ENCODE measurements at regions not wholly inside any gene's neighbourhood (a gene's known extent, or its start where the extent isn't known, plus 50 kb on each side); places are given as distances from the start of the nearest gene placed in this dataset.

GRCh38 chr1:157312082-157312812 lies 174.1 kb upstream of the ETV3 start:
- POLR2A ChIA-PET (ENCODE audit: unreplicated experiment), result no interaction called here

More at GRCh38 chr1:157312082-157312812, 174.1 kb upstream of the ETV3 start:
- DNase-seq (no peak), ATAC-seq (ENCODE audit: low read depth) (no peak)
- H2AFZ ChIP-seq (replicated peaks; ENCODE audit: low read length, poor library complexity), result no peak overlapping the region
- no TSS peak for BruUV-seq (replicated peaks)
- H2BK120ac ChIP-seq (ENCODE audit: low read depth, low read length), result no peak overlapping the region
- H3K4me2 ChIP-seq (ENCODE audit: low read depth, low read length), result no peak overlapping the region
- TF ChIP-seq CTCF (conservative IDR thresholded peaks at IDR 0.05; ENCODE audit: low read depth, low read length) (no peak), ELK1 (IDR thresholded peaks at IDR 0.05; ENCODE audit: borderline replicate concordance, low read depth, low read length) (no peak), POLR2A (IDR thresholded peaks at IDR 0.05; ENCODE audit: low read depth, low read length) (no peak), USF2 (IDR thresholded peaks at IDR 0.05; ENCODE audit: low read depth, low read length) (no peak), MXI1 (IDR thresholded peaks at IDR 0.05; ENCODE audit: borderline replicate concordance, low read depth, low read length) (no peak), RAD21 (IDR thresholded peaks at IDR 0.05; ENCODE audit: low read length) (no peak), MAFK (IDR thresholded peaks at IDR 0.05; ENCODE audit: low read depth, low read length) (no peak), MAZ (IDR thresholded peaks at IDR 0.05; ENCODE audit: borderline replicate concordance, low read depth, low read length) (no peak)
- in situ Hi-C loops (cut with MboI; ENCODE audit: low sequenced_read_pairs) (no loop called here), intact Hi-C loops (cut with micrococcal nuclease) (no loop called here), dilution Hi-C loops (cut with HindIII; ENCODE audit: low sequenced_read_pairs, unreplicated experiment) (no loop called here)
- no peak overlapping the region for H2AK5ac ChIP-seq (ENCODE audit: low read depth, low read length)
- no peak overlapping the region for H4K91ac ChIP-seq (ENCODE audit: insufficient read depth, low read depth, low read length)
- no peak overlapping the region for H4K5ac ChIP-seq (ENCODE audit: low read depth, low read length)
- no peak overlapping the region for H3K14ac ChIP-seq (replicated peaks; ENCODE audit: low read depth, low read length)
- H3K56ac ChIP-seq (ENCODE audit: extremely low read depth, insufficient read depth, low read length), result no peak overlapping the region
- no peaks in the 10 kb centered on the region for H3K27me3 ChIP-seq (ENCODE audit: control insufficient read depth, insufficient read depth, low read length)
- no peak overlapping the region for H3K4me3 ChIP-seq (ENCODE audit: insufficient read depth, low read depth, low read length)
- no peak overlapping the region for H3K27ac ChIP-seq (ENCODE audit: insufficient read depth, low read length)
- CTCF ChIA-PET, result no interaction called here
- H3K4ac ChIP-seq (ENCODE audit: low read depth, low read length), result no peak overlapping the region
- no peak overlapping the region for H2BK20ac ChIP-seq (ENCODE audit: low read depth, low read length)
- no peaks in the 10 kb centered on the region for H4K20me1 ChIP-seq (ENCODE audit: insufficient read depth, low read length)
- no CpG with 5 or more reads among the region's 4 CpGs for WGBS, 2 experiments (ENCODE audit: extremely low coverage in 2 of 2, insufficient read length in 1 of 2)
- no peak overlapping the region for H2BK15ac ChIP-seq (ENCODE audit: low read depth, low read length)
- no peak overlapping the region for H4K8ac ChIP-seq (ENCODE audit: low read depth in 2 of 2, low read length in 2 of 2)
- H3K4me1 ChIP-seq (ENCODE audit: control insufficient read depth, insufficient read depth, low read length), result no peaks in the 10 kb centered on the region
- no peak overlapping the region for H3K9ac ChIP-seq (ENCODE audit: low read depth, low read length)
- no peak overlapping the region for H2BK5ac ChIP-seq (ENCODE audit: low read depth, low read length, poor library complexity, severe bottlenecking)
- H3K79me1 ChIP-seq (ENCODE audit: low read depth in 1 of 2, low read length in 2 of 2), result no peaks in the 10 kb centered on the region
- H3K18ac ChIP-seq (ENCODE audit: low read depth, low read length), result no peak overlapping the region
- no peak overlapping the region for H3K23ac ChIP-seq (ENCODE audit: low read depth, low read length)
- H3K9me1 ChIP-seq (ENCODE audit: insufficient read depth, low read length), result no peaks in the 10 kb centered on the region
- no peaks in the 10 kb centered on the region for H3K9me3 ChIP-seq (ENCODE audit: control insufficient read depth, insufficient read depth, low read length)
- no peaks in the 10 kb centered on the region for H3K36me3 ChIP-seq (ENCODE audit: control insufficient read depth, insufficient read depth, low read length)
- H2AK9ac ChIP-seq (replicated peaks; ENCODE audit: low read depth, low read length, poor library complexity), result no peak overlapping the region
